GM19438 (cell line): ENCODE measurements at regions not wholly inside any gene's neighbourhood (a gene's known extent, or its start where the extent isn't known, plus 50 kb on each side); places are given as distances from the start of the nearest gene placed in this dataset.
"Not testable (repeated sequence)": the region's sequence is repeated elsewhere in the genome, so short reads cannot be mapped to it uniquely, and the experiment has no call there.

Source experiments
- ATAC-seq: cut with Tn5 transposase; IDR thresholded peaks from one replicate; pipeline ENCODE4 v1.9.1; 2021; ENCODE audit warnings: low read depth; ENCODE audit not compliant: unreplicated experiment

- ATAC-seq, result no peak
Measured at GRCh38 chr6:134647861-134648260, 302.0 kb downstream of the ALDH8A1 start.

GRCh38 chr6:134642819-134643218 lies 307.1 kb downstream of the ALDH8A1 start:
- no peak for ATAC-seq

DNA sequence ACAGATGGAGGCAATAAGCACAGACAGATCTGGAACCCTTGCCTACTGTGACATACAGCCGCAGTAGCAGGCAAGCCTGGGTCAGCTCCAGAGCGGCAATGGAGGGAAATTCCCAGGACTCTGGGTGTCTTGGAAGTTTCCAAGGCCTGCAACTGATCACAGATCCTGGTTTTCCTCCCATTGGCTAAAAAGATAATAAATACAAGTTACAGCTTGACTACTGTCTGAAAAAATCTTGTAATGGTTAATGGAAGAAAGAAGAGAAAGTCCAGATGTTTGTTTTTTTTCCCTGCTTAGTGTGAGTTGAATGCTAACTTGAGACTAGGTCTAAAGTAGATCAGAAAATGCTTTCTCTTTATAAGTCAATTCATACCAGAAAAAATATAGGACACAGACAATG lies 307.6 kb downstream of the ALDH8A1 start:
- ATAC-seq, result no peak

DNA sequence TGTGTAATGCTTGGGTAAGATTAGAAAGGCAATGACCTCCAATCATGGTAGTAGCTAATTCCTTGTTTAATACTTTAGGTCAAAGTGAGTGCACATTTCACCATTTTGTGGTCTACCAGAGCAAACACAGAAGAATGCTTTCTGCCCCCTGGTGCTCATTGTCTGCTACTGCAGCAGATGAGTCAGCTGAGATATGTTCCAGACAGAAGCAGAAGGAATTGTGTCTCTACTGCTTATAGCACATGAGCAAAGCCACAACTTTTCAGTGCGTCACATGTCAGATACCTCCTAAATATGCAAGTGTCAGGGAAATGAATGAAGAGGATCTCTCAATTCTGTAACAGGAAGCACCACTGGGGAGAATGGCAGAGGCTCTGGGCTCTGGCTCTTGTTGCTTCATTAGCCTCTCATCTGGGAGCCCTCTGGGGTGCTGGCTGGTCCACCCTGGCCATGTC lies 308.9 kb downstream of the ALDH8A1 start:
- ATAC-seq, result peak; percentile 73

DNA sequence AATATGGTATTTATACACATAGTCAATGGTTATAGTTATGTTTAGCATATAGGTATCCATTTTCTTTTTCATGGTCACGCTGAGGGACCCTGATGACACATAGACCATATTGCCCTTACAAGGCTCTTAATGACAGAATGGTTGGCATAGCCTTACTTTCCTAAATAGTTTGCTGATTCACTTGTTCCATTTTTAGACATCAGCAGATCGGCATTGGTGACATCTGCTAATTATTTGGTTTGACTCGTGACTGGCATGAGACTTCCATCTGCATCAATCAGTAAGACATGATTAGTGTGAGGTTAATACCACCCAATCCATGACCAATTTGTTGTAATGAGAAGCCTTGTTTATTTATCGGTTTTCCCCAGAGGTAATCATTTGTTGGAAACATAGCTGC lies 309.7 kb downstream of the ALDH8A1 start:
- no peak for ATAC-seq

- ATAC-seq, result no peak
Measured at GRCh38 chr6:134637847-134638437, 312.0 kb downstream of the ALDH8A1 start.

GRCh38 chr6:134637282-134637681 lies 312.6 kb downstream of the ALDH8A1 start:
- no peak for ATAC-seq

GRCh38 chr6:134636186-134636799 lies 313.6 kb downstream of the ALDH8A1 start:
- ATAC-seq, result no peak

GRCh38 chr6:134634966-134635365 lies 314.9 kb downstream of the ALDH8A1 start:
- no peak for ATAC-seq

DNA sequence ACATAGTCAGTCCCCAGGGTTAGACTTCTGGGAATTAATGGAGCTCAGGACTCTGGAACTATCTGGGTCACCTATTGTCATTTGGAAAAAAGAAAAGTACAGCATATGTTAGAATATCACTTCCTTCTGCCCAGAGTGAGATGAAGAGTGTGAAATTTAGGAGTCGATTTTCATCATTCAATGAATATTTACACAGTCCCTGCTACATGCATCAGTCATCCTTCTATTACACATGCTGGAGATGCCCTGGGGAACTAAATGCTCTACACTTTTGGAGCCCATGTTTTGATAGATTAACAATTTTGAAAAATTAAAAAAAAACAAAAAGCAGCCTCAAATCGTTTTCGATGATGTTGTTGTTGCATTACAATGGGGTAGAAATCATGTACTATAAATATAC lies 315.4 kb downstream of the ALDH8A1 start:
- no peak for ATAC-seq

DNA sequence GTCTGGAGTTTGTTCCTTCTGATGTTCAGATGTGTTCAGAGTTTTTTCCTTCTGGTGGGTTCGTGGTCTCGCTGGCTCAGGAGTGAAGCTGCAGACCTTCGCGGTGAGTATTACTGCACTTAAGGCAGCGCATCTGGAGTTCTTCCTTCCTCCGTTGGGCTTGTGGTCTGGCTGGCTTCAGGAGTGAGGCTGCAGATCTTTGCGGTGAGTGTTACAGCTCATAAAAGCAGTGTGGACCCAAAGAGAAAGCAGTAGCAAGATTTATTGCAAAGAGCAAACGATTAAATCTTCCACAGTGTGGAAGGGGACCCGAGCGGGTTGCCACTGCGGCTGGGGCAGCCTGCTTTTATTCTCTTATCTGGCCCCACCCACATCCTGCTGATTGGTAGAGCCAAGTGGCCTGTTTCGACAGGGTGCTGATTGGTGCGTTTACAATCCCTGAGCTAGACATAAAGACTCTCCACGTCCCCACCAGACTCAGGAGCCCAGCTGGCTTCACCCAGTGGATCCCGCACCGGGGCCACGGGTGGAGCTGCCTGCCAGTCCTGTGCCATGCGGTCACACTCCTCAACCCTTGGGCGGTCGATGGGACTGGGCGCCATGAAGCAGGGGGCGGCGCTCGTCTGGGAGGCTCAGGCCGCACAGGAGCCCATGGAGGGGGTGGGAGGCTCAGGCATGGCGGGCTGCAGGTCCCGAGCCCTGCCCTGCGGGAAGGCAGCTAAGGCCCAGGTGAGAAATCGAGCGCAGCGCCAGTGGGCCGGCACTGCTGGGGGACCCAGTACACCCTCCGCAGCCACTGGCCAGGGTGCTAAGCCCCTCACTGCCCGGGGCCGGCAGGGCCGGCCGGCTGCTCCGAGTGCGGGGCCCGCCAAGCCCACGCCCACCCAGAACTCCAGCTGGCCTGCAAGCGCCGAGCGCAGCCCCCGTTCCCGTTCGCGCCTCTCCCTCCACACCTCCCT lies 315.3 kb upstream of the SGK1 start:
- ATAC-seq, result not testable (repeated sequence)

DNA sequence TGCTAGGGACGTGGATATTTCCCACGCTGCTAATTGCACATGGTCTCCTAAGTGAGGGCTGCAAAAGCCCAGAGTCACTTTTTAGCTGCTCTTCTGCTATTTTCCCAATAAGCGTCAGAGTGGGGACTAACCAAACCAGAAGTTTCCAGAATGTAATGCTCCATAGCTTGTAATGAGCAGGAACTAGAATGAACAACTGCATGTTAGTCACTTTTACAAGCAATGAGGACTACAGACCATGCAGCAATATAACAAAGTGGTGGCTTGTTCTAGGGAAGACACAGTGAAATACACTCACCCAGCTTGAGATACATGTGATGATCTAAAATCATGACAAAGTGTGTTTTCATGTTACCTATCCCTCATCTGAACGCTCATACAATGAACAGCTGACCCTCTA lies 314.1 kb upstream of the SGK1 start:
- ATAC-seq, result no peak

GRCh38 chr6:134631398-134631924 lies 313.5 kb upstream of the SGK1 start:
- no peak for ATAC-seq

- no peak for ATAC-seq
Measured at GRCh38 chr6:134630508-134631121, 312.7 kb upstream of the SGK1 start.

DNA sequence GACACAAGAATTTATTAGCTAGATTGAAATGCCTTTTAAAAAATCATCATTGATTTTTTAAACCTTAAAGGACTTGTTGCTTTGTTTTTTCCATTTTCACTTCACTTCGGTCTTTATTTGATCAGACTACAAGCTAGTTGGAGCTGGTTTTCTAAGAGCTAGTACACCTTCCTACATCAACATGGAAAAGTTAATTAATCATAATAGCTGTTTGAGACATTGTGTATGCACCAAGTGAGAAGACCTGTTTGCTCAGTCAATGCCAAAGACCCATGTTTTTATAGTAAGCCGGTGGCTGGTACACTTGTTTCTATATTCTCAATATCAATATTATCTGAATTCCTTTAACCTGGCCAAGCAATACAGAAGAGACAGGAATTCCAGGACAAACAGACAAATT lies 310.2 kb upstream of the SGK1 start:
- no peak for ATAC-seq

GRCh38 chr6:134627707-134628106 lies 309.8 kb upstream of the SGK1 start:
- ATAC-seq, result no peak

DNA sequence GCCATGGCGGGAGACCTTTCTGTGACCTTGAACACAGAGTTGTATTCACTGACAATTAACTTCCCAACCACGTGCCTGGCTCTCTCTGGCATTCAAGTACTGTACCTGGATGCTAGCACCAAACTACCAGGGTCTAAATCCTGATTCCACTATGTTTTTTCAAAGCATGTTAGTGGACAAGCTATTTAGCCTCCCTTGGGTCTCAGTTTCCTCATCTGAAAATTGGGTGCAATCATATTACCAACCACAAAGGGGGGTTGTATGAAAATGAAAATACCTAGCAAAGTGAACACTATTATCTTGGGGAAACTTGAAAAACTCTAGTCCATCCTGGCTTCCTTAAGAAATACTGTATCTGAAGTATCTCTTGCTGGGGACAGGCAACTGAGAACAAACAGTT lies 308.7 kb upstream of the SGK1 start:
- no peak for ATAC-seq

GRCh38 chr6:134626086-134626485 lies 308.2 kb upstream of the SGK1 start:
- ATAC-seq, result no peak

DNA sequence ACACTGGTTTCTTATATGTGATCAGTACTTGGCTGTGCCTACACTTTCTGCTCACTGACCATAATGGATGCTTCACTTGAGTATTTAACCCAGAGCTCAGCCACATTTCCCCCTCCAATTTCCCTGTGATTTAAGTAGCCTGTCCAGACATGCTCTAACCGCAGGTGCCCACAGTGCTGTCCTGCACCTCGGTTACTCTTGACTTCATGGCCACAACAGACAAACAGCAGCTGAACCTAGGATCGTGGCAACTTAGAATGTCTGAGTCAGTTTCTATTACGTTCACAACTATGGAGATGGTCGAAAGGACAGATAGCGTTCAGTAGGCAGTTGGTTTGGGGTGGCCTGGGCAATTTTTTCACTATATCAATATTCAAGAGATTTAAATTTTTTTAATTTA lies 306.9 kb upstream of the SGK1 start:
- ATAC-seq, result no peak

- no peak for ATAC-seq
Measured at GRCh38 chr6:134623401-134623800, 305.5 kb upstream of the SGK1 start.
